Brain microvascular endothelial cell (primary cell): ENCODE measurements at regions not wholly inside any gene's neighbourhood (a gene's known extent, or its start where the extent isn't known, plus 50 kb on each side); places are given as distances from the start of the nearest gene placed in this dataset.

ENCODE experiments used
- DNase-seq: peaks from one replicate; pipeline ENCODE4 v3.0.0-alpha.2; 2020
- H3K27ac ChIP-seq: fragments of 250-450 bp; sonication (Bioruptor Pico); 2 replicates; pipeline ENCODE4 v1.5.1; 2020; ENCODE audit warnings: mild to moderate bottlenecking, moderate library complexity
- H3K27me3 ChIP-seq: fragments of 250-450 bp; sonication (Bioruptor Pico); replicated peaks from 2 replicates; pipeline ENCODE4 v1.5.1; 2020; ENCODE audit warnings: mild to moderate bottlenecking
- H3K36me3 ChIP-seq: fragments of 250-450 bp; sonication (Bioruptor Pico); replicated peaks from 2 replicates; pipeline ENCODE4 v1.5.1; 2020; ENCODE audit warnings: mild to moderate bottlenecking
- H3K4me3 ChIP-seq: 2 replicates; pipeline ENCODE4 v1.5.1; 2011; ENCODE audit warnings: low read depth, mild to moderate bottlenecking, control low read depth, low read length, moderate library complexity
- in situ Hi-C: cut with HindIII; loops from 2 replicates; pipeline ENCODE4 v1.10.0; 2017; ENCODE audit warnings: low sequenced_read_pairs, low pct_ligation_motif_present
- TF ChIP-seq, protein P1 (sequence below): IDR thresholded peaks from 2 replicates; pipeline ENCODE4 v1.5.1; 2011; ENCODE audit warnings: low read depth, mild to moderate bottlenecking, moderate library complexity, low read length, control low read depth, inconsistent platforms; ENCODE audit errors: missing control alignments

- Histone ChIP-seq H3K27me3 (no peaks in the 10 kb centered on the region), H3K27ac (peak overlapping the region; percentile 40), H3K4me3 (no peak overlapping the region), H3K36me3 (no peaks in the 10 kb centered on the region)
- in situ Hi-C loops = no loop called here
- TF ChIP-seq, protein P1, sequence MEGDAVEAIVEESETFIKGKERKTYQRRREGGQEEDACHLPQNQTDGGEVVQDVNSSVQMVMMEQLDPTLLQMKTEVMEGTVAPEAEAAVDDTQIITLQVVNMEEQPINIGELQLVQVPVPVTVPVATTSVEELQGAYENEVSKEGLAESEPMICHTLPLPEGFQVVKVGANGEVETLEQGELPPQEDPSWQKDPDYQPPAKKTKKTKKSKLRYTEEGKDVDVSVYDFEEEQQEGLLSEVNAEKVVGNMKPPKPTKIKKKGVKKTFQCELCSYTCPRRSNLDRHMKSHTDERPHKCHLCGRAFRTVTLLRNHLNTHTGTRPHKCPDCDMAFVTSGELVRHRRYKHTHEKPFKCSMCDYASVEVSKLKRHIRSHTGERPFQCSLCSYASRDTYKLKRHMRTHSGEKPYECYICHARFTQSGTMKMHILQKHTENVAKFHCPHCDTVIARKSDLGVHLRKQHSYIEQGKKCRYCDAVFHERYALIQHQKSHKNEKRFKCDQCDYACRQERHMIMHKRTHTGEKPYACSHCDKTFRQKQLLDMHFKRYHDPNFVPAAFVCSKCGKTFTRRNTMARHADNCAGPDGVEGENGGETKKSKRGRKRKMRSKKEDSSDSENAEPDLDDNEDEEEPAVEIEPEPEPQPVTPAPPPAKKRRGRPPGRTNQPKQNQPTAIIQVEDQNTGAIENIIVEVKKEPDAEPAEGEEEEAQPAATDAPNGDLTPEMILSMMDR = no peak
- DNase-seq = peak; percentile 43
Observed at GRCh38 chr18:68548904-68549870, 165.7 kb downstream of the TMX3 start.

DNA sequence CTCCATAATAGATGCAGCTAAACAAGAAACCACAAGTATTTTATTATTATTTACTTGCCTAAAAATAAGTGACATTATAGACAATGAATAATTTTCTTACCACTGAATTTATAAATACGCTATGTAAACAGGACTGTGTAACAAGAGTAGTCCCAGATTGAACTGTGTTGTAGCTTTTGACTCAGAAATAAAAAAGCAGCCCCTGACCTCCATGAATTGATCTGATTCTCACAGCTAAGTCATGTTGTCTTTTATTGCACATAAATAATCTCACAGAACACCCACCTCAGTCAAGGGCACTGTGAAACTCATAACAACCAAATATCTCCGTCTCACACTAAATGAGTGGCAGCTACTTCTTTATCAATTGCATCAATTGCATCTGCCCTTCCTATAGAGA, 171.6 kb downstream of the TMX3 start:
- in situ Hi-C loops = no loop called here
- H3K27me3 ChIP-seq = no peaks in the 10 kb centered on the region
- TF ChIP-seq, protein P1 = no peak
- no peak overlapping the region for H3K4me3 ChIP-seq
- no peaks in the 10 kb centered on the region for H3K36me3 ChIP-seq
- DNase-seq = no peak
- no peak overlapping the region for H3K27ac ChIP-seq

GRCh38 chr18:68542846-68543245, 172.1 kb downstream of the TMX3 start:
- H3K4me3 ChIP-seq = no peak overlapping the region
- no peak for DNase-seq
- no peaks in the 10 kb centered on the region for H3K36me3 ChIP-seq
- TF ChIP-seq, protein P1 = no peak
- H3K27ac ChIP-seq = no peak overlapping the region
- in situ Hi-C loops = no loop called here
- no peaks in the 10 kb centered on the region for H3K27me3 ChIP-seq

- TF ChIP-seq, protein P1 = no peak
- Histone ChIP-seq H3K36me3 (no peaks in the 10 kb centered on the region), H3K27ac (no peak overlapping the region), H3K27me3 (no peaks in the 10 kb centered on the region), H3K4me3 (no peak overlapping the region)
- no peak for DNase-seq
- in situ Hi-C loops = no loop called here
Observed at GRCh38 chr18:68533641-68534040, 181.3 kb downstream of the TMX3 start.

DNA sequence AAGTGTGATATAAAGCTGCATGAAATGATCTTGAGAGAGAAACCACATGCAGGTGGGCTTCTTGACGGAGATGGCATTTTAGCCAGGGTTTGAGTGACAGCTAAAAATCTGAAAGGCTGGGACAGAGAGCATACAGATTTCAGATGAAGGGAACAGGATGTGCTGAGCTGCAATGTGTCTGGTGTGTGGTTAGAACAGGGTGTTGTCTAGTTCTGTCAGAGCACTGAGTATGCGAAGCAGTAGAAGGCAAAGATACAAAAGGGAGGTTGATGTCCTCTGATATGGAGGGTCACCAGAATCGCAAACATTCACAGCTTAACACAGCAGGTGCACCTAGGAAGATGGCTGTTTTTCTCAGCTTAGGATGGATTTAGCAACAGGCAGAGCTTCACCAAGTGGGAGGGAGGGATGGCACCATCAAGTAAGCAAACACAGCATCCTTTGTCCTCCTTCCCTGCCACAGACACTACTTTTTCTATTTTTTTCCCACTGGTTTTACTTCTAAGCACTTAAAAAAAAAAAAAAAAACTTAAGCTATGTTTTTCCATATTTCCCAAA, 182.5 kb downstream of the TMX3 start:
- H3K27ac ChIP-seq = no peak overlapping the region
- no peaks in the 10 kb centered on the region for H3K36me3 ChIP-seq
- no peaks in the 10 kb centered on the region for H3K27me3 ChIP-seq
- TF ChIP-seq, protein P1 = no peak
- H3K4me3 ChIP-seq = no peak overlapping the region
- DNase-seq = no peak
- in situ Hi-C loops = no loop called here
